NB4 (cell line): ENCODE measurements at regions not wholly inside any gene's neighbourhood (a gene's known extent, or its start where the extent isn't known, plus 50 kb on each side); places are given as distances from the start of the nearest gene placed in this dataset.

ENCODE experiments used
- CTCF ChIP-seq: IDR thresholded peaks from one replicate; pipeline ENCODE4 v1.5.1; 2012; ENCODE audit warnings: low read depth, low read length
- MYC ChIP-seq: IDR thresholded peaks from 2 replicates; pipeline ENCODE4 v1.6.1; 2011; ENCODE audit warnings: low read depth, low read length
- POLR2A ChIP-seq: IDR thresholded peaks from 2 replicates; pipeline ENCODE4 v1.6.1; 2011; ENCODE audit warnings: mild to moderate bottlenecking; ENCODE audit not compliant: insufficient read length; ENCODE audit errors: extremely low read depth

GRCh38 chr14:54172562-54172961 is 215.9 kb upstream of the BMP4 start:
- TF ChIP-seq MYC, result no peak
- no peak for TF ChIP-seq POLR2A
- no peak for TF ChIP-seq CTCF
